NCI-H2227 (cell line): ENCODE measurements at regions not wholly inside any gene's neighbourhood (a gene's known extent, or its start where the extent isn't known, plus 50 kb on each side); places are given as distances from the start of the nearest gene placed in this dataset.
A peak's percentile ranks its signal among the peaks of the same experiment; 100 is the strongest.
"Not testable (repeated sequence)": the region's sequence is repeated elsewhere in the genome, so short reads cannot be mapped to it uniquely, and the experiment has no call there.

ENCODE experiments used
- DNase-seq: peaks from one replicate; lab custom pipeline; 2025; ENCODE audit not compliant: unreplicated experiment; lab: John Stamatoyannopoulos, UW

- peak; percentile 0 for DNase-seq
These were observed 274.1 kb upstream of the CTNNB1 start for GRCh38 chr3:40925231-40925630.

GRCh38 chr3:40930131-40930538 lies 269.2 kb upstream of the CTNNB1 start:
- DNase-seq, result no peak

- DNase-seq, result no peak
These were observed 268.5 kb upstream of the CTNNB1 start for GRCh38 chr3:40930756-40931155.

- DNase-seq, result peak; percentile 28
These were observed 260.7 kb upstream of the CTNNB1 start for GRCh38 chr3:40938591-40938990.

- DNase-seq, result no peak
These were observed 260.1 kb upstream of the CTNNB1 start for GRCh38 chr3:40939030-40939740.

GRCh38 chr3:40939741-40940130 lies 259.6 kb upstream of the CTNNB1 start:
- DNase-seq, result no peak

GRCh38 chr3:40940651-40941050 lies 258.7 kb upstream of the CTNNB1 start:
- no peak for DNase-seq

GRCh38 chr3:40947022-40947421 lies 252.3 kb upstream of the CTNNB1 start:
- DNase-seq, result not testable (repeated sequence)

- not testable (repeated sequence) for DNase-seq
These were observed 250.0 kb upstream of the CTNNB1 start for GRCh38 chr3:40949347-40949746.

- no peak for DNase-seq
These were observed 247.7 kb upstream of the CTNNB1 start for GRCh38 chr3:40951636-40952035.

- DNase-seq, result no peak
These were observed 238.0 kb upstream of the CTNNB1 start for GRCh38 chr3:40961104-40961857.

GRCh38 chr3:40962721-40963120 lies 236.6 kb upstream of the CTNNB1 start:
- no peak for DNase-seq

GRCh38 chr3:40968666-40969065 lies 230.6 kb upstream of the CTNNB1 start:
- no peak for DNase-seq

- DNase-seq, result no peak
These were observed 230.0 kb upstream of the CTNNB1 start for GRCh38 chr3:40969341-40969740.

- DNase-seq, result no peak
These were observed 229.4 kb upstream of the CTNNB1 start for GRCh38 chr3:40969756-40970466.

GRCh38 chr3:40971191-40972168 lies 227.8 kb upstream of the CTNNB1 start:
- no peak for DNase-seq

GRCh38 chr3:40972350-40972749 lies 227.0 kb upstream of the CTNNB1 start:
- no peak for DNase-seq

GRCh38 chr3:40973141-40973540 lies 226.2 kb upstream of the CTNNB1 start:
- no peak for DNase-seq

GRCh38 chr3:40975711-40976121 lies 223.6 kb upstream of the CTNNB1 start:
- DNase-seq, result no peak

GRCh38 chr3:40976241-40976640 lies 223.1 kb upstream of the CTNNB1 start:
- DNase-seq, result no peak

- no peak for DNase-seq
These were observed 220.9 kb upstream of the CTNNB1 start for GRCh38 chr3:40978442-40978841.
